ENCODE measurements at regions not wholly inside any gene's neighbourhood (a gene's known extent, or its start where the extent isn't known, plus 50 kb on each side); places are given as distances from the start of the nearest gene placed in this dataset.

- no peak for TF ChIP-seq CTCF (IDR thresholded peaks at IDR 0.05; ENCODE audit: extremely low read depth, insufficient read depth, missing control alignments)
- no peak for DNase-seq (ENCODE audit: low spot score)
- in situ Hi-C loops (cut with MboI; ENCODE audit: low pct_unique_long_range_greater_than_20kb, low sequenced_read_pairs, unreplicated experiment), result no loop called here
These were observed 433.3 kb downstream of the PREX1 start for GRCh38 chr20:48394415-48395081.

DNA sequence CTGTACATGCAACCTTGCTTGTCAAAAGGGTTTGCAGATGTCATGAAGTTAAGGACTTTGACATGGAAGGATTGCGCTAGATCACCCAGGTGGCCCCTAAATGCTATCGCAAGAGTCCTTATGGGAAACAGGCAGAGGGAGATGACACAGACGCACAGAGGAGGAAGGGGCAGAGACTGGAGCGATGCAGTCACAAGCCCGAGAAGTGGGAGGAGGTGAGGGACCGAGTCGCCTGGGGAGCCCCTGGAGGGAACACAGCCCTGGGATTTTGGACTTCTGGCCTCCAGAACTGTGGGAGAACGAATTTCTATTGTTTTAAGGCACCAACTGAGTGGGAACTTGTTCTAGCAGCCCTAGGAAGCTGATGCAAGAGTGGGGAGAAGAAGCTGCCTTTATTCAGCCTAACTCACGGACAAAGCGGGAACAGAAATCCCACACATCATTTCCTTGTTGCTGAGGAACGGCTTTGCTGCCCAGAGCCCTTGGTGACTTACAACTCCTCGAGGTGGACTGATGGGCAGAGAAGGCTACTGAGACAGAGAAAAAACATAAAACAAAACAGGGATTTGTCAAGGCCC is 434.0 kb downstream of the PREX1 start:
- no peak for DNase-seq (ENCODE audit: low spot score)
- in situ Hi-C loops (cut with MboI; ENCODE audit: low pct_unique_long_range_greater_than_20kb, low sequenced_read_pairs, unreplicated experiment), result no loop called here

DNA sequence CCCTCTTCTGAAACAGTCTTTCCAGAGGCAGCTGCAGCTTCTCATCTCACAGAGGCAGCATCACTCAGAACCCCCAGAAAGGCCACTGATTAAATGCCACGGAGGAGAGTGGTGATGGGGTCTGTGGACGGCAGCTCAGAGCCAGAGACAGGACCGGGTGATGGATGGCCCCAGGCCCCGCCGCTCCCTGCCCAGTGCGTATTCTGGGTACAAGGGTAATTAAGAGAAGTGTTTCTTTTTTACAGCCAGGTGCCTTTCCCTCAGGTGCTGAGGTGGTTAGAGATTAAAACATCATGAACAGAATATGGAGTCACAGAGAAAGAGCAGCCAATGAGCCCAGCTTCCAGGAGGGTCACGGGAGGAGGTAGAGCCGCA is 434.5 kb downstream of the PREX1 start:
- in situ Hi-C loops (cut with MboI; ENCODE audit: low pct_unique_long_range_greater_than_20kb, low sequenced_read_pairs, unreplicated experiment), result no loop called here
- no peak for TF ChIP-seq CTCF (IDR thresholded peaks at IDR 0.05; ENCODE audit: extremely low read depth, insufficient read depth, missing control alignments)

More for the DNA sequence above, 434.0 kb downstream of the PREX1 start:
- no peak for TF ChIP-seq CTCF (IDR thresholded peaks at IDR 0.05; ENCODE audit: extremely low read depth, insufficient read depth, missing control alignments)

GRCh38 chr20:48392407-48393310 is 435.1 kb downstream of the PREX1 start:
- DNase-seq (ENCODE audit: low spot score), result no peak
- TF ChIP-seq CTCF (IDR thresholded peaks at IDR 0.05; ENCODE audit: extremely low read depth, insufficient read depth, missing control alignments), result no peak
- in situ Hi-C loops (cut with MboI; ENCODE audit: low pct_unique_long_range_greater_than_20kb, low sequenced_read_pairs, unreplicated experiment), result no loop called here

More for the DNA sequence above, 434.5 kb downstream of the PREX1 start:
- DNase-seq (ENCODE audit: low spot score), result no peak

DNA sequence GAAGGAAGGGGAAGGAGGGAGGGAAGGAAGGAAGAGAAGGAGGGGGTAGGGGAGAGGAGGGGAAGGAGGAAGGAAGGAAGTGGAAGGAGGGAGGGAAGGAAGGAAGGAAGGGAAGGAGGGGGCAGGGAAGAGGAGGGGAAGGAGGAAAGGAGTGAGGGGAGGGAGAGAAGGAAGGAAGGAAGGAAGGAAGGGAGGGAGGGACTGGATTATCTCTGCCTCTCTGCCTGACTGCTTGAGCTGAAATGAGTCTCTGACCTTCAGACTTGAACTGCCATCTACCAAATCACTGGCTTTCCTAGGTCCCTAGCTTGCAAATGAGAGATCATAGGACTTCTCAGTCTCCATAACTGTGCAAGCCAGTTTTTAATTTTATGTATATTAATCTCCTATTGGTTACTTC is 436.8 kb downstream of the PREX1 start:
- no peak for TF ChIP-seq CTCF (IDR thresholded peaks at IDR 0.05; ENCODE audit: extremely low read depth, insufficient read depth, missing control alignments)
- in situ Hi-C loops (cut with MboI; ENCODE audit: low pct_unique_long_range_greater_than_20kb, low sequenced_read_pairs, unreplicated experiment), result no loop called here

DNA sequence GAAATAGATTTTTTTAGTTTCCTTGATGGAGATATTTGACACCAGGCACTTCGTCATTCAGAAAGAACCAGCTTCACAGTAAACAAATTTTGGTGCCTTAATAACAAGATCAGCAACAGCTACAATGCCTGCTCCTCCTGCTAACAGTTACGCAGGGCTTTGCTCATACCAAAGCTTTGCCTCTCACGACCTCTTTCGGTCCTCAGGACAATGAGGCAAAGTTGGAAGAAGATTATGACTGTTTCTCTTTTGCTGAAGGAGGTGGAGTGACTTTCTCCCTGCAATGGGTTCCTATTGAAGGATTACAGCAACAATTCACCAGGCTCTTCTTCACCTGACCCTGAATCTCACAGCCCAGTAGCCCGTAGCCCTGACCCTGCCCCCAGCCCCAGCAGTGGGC is 440.1 kb downstream of the PREX1 start:
- DNase-seq (ENCODE audit: low spot score), result no peak
- no peak for TF ChIP-seq CTCF (IDR thresholded peaks at IDR 0.05; ENCODE audit: extremely low read depth, insufficient read depth, missing control alignments)
- in situ Hi-C loops (cut with MboI; ENCODE audit: low pct_unique_long_range_greater_than_20kb, low sequenced_read_pairs, unreplicated experiment), result no loop called here

More for the DNA sequence above, 436.8 kb downstream of the PREX1 start:
- DNase-seq (ENCODE audit: low spot score), result no peak
